ENCODE measurements at regions not wholly inside any gene's neighbourhood (a gene's known extent, or its start where the extent isn't known, plus 50 kb on each side); places are given as distances from the start of the nearest gene placed in this dataset.

DNA sequence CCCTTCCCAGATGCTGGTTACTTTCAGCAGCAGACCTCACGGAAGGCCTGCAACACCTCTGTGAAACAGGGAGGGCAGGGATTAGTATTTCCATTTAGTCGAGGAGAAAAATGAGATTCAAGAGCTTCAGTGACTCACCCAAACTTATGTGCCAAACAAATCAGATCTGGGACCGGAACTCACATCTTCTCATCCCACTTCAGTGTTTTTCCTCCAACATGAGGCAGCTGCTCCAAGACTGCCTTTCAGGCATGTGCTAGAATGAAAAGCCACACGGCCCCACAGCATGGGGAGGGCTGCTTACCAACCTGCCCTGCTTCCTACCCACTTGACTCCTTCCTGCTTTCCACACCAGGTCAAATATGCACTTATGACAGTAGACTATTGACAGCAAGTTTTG, 129.4 kb upstream of the SLC24A5 start:
- CTCF ChIA-PET (ENCODE audit: unreplicated experiment) = no interaction called here
- POLR2A ChIA-PET = no interaction called here
- H3K4me1 ChIP-seq (ENCODE audit: insufficient read depth, low read length, poor library complexity, severe bottlenecking) = no peaks in the 10 kb centered on the region
- H3K9me3 ChIP-seq (ENCODE audit: low read length) = no peaks in the 10 kb centered on the region
- no peak for DNase-seq (ENCODE audit: low spot score)
- no peak overlapping the region for H3K27ac ChIP-seq (ENCODE audit: low read depth, low read length, poor library complexity, severe bottlenecking)
- no peak overlapping the region for H3K4me2 ChIP-seq (ENCODE audit: low read length)
- H3K79me2 ChIP-seq (ENCODE audit: insufficient read depth, low read depth, low read length) = no peaks in the 10 kb centered on the region
- H3K9me2 ChIP-seq (ENCODE audit: insufficient read depth, low read length) = no peaks in the 10 kb centered on the region
- H3K36me3 ChIP-seq (ENCODE audit: insufficient read depth, low read length) = no peaks in the 10 kb centered on the region
- TF ChIP-seq EZH2phosphoT487 (IDR thresholded peaks at IDR 0.05; ENCODE audit: borderline replicate concordance, low read depth, low read length) = no peak
- TF ChIP-seq, protein P1, sequence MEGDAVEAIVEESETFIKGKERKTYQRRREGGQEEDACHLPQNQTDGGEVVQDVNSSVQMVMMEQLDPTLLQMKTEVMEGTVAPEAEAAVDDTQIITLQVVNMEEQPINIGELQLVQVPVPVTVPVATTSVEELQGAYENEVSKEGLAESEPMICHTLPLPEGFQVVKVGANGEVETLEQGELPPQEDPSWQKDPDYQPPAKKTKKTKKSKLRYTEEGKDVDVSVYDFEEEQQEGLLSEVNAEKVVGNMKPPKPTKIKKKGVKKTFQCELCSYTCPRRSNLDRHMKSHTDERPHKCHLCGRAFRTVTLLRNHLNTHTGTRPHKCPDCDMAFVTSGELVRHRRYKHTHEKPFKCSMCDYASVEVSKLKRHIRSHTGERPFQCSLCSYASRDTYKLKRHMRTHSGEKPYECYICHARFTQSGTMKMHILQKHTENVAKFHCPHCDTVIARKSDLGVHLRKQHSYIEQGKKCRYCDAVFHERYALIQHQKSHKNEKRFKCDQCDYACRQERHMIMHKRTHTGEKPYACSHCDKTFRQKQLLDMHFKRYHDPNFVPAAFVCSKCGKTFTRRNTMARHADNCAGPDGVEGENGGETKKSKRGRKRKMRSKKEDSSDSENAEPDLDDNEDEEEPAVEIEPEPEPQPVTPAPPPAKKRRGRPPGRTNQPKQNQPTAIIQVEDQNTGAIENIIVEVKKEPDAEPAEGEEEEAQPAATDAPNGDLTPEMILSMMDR (conservative IDR thresholded peaks at IDR 0.05; ENCODE audit: low read length) = no peak
- H2AFZ ChIP-seq (ENCODE audit: low read length) = no peak overlapping the region
- H3K4me3 ChIP-seq (ENCODE audit: low read depth, low read length, poor library complexity, severe bottlenecking) = no peak overlapping the region
- no peaks in the 10 kb centered on the region for H4K20me1 ChIP-seq (ENCODE audit: insufficient read depth, low read length)
- BruUV-seq (replicated peaks) = no TSS peak
- intact Hi-C loops (cut with micrococcal nuclease; ENCODE audit: unreplicated experiment) = no loop called here

- H3K9me3 ChIP-seq (ENCODE audit: low read length) = no peaks in the 10 kb centered on the region
- H3K4me1 ChIP-seq (ENCODE audit: insufficient read depth, low read length, poor library complexity, severe bottlenecking) = no peaks in the 10 kb centered on the region
- no peak for DNase-seq (ENCODE audit: low spot score)
- no peaks in the 10 kb centered on the region for H3K79me2 ChIP-seq (ENCODE audit: insufficient read depth, low read depth, low read length)
- no peaks in the 10 kb centered on the region for H3K36me3 ChIP-seq (ENCODE audit: insufficient read depth, low read length)
- H3K4me2 ChIP-seq (ENCODE audit: low read length) = no peak overlapping the region
- POLR2A ChIA-PET = interaction anchor here (0.6 kb wide), 1 partner anchor 484 kb away, joined by 4 read pairs; no protein-coding TSS in a partner anchor
- no peak overlapping the region for H3K4me3 ChIP-seq (ENCODE audit: low read depth, low read length, poor library complexity, severe bottlenecking)
- no peaks in the 10 kb centered on the region for H3K9me2 ChIP-seq (ENCODE audit: insufficient read depth, low read length)
- H3K27ac ChIP-seq (ENCODE audit: low read depth, low read length, poor library complexity, severe bottlenecking) = no peak overlapping the region
- no peaks in the 10 kb centered on the region for H4K20me1 ChIP-seq (ENCODE audit: insufficient read depth, low read length)
- BruUV-seq (replicated peaks) = no TSS peak
- CTCF ChIA-PET (ENCODE audit: unreplicated experiment) = no interaction called here
- intact Hi-C loops (cut with micrococcal nuclease; ENCODE audit: unreplicated experiment) = no loop called here
- TF ChIP-seq, protein P1 (conservative IDR thresholded peaks at IDR 0.05; ENCODE audit: low read length) = no peak
- no peak for TF ChIP-seq EZH2phosphoT487 (IDR thresholded peaks at IDR 0.05; ENCODE audit: borderline replicate concordance, low read depth, low read length)
- no peak overlapping the region for H2AFZ ChIP-seq (ENCODE audit: low read length)
These were observed 127.7 kb upstream of the SLC24A5 start for GRCh38 chr15:47993051-47993450.

- intact Hi-C loops (cut with micrococcal nuclease; ENCODE audit: unreplicated experiment) = no loop called here
- CTCF ChIA-PET (ENCODE audit: unreplicated experiment) = no interaction called here
- no TSS peak for BruUV-seq (replicated peaks)
These were observed 123.4 kb upstream of the SLC24A5 start for GRCh38 chr15:47997195-47998080.

More at GRCh38 chr15:47997195-47998080, 123.4 kb upstream of the SLC24A5 start:
- no peaks in the 10 kb centered on the region for H3K36me3 ChIP-seq (ENCODE audit: insufficient read depth, low read length)
- POLR2A ChIA-PET = interaction anchor here (0.5 kb wide), 1 partner anchor 1040 kb away, joined by 3 read pairs; no protein-coding TSS in a partner anchor
- TF ChIP-seq, protein P1 (conservative IDR thresholded peaks at IDR 0.05; ENCODE audit: low read length) = no peak
- no peak for TF ChIP-seq EZH2phosphoT487 (IDR thresholded peaks at IDR 0.05; ENCODE audit: borderline replicate concordance, low read depth, low read length)
- no peaks in the 10 kb centered on the region for H4K20me1 ChIP-seq (ENCODE audit: insufficient read depth, low read length)
- DNase-seq (ENCODE audit: low spot score) = no peak
- H3K4me3 ChIP-seq (ENCODE audit: low read depth, low read length, poor library complexity, severe bottlenecking) = no peak overlapping the region
- no peak overlapping the region for H3K27ac ChIP-seq (ENCODE audit: low read depth, low read length, poor library complexity, severe bottlenecking)
- H2AFZ ChIP-seq (ENCODE audit: low read length) = no peak overlapping the region
- no peaks in the 10 kb centered on the region for H3K9me2 ChIP-seq (ENCODE audit: insufficient read depth, low read length)
- no peaks in the 10 kb centered on the region for H3K9me3 ChIP-seq (ENCODE audit: low read length)
- no peaks in the 10 kb centered on the region for H3K79me2 ChIP-seq (ENCODE audit: insufficient read depth, low read depth, low read length)
- no peak overlapping the region for H3K4me2 ChIP-seq (ENCODE audit: low read length)
- H3K4me1 ChIP-seq (ENCODE audit: insufficient read depth, low read length, poor library complexity, severe bottlenecking) = peaks cover 19% of the 10 kb centered on the region

Measured in OCI-LY7 (cell line).